ENCODE measurements at regions not wholly inside any gene's neighbourhood (a gene's known extent, or its start where the extent isn't known, plus 50 kb on each side); places are given as distances from the start of the nearest gene placed in this dataset.

- no peak for ATAC-seq (ENCODE audit: insufficient read depth, low read depth)
- no peak for DNase-seq
- TF ChIP-seq, protein P1, sequence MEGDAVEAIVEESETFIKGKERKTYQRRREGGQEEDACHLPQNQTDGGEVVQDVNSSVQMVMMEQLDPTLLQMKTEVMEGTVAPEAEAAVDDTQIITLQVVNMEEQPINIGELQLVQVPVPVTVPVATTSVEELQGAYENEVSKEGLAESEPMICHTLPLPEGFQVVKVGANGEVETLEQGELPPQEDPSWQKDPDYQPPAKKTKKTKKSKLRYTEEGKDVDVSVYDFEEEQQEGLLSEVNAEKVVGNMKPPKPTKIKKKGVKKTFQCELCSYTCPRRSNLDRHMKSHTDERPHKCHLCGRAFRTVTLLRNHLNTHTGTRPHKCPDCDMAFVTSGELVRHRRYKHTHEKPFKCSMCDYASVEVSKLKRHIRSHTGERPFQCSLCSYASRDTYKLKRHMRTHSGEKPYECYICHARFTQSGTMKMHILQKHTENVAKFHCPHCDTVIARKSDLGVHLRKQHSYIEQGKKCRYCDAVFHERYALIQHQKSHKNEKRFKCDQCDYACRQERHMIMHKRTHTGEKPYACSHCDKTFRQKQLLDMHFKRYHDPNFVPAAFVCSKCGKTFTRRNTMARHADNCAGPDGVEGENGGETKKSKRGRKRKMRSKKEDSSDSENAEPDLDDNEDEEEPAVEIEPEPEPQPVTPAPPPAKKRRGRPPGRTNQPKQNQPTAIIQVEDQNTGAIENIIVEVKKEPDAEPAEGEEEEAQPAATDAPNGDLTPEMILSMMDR (IDR thresholded peaks at IDR 0.05; ENCODE audit: borderline replicate concordance, extremely low read depth, low read length, poor library complexity, severe bottlenecking), result no peak
- no peak for TF ChIP-seq EZH2 (IDR thresholded peaks at IDR 0.05; ENCODE audit: borderline replicate concordance, low read depth, low read length, severe bottlenecking)
Measured at GRCh38 chr2:140178234-140178633, 1398.0 kb upstream of the NXPH2 start.

DNA sequence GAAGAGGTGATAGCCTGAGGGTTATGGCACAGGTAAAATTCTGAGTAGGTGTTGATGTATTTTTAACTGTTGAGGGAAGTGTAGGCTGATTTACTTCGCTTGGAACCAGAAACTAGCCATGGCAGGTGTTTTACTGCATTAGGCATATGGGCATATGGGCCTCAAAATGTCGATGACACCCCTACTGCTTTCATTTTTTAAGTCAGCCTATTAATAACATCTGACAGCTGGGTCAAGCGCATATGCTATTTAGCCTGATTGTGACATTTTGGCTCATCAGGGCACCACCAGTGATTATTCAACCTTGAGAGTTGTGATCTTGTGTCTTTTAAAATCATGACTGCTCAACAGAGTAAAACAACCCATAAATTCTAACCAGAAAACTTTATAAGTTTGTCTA, 1396.9 kb upstream of the NXPH2 start:
- Histone ChIP-seq H3K4me2 (ENCODE audit: insufficient read depth, low read length) (no peak overlapping the region), H3K9ac (ENCODE audit: low read depth, low read length) (no peak overlapping the region), H3K27ac (ENCODE audit: low read length) (no peak overlapping the region), H3K4me3 (ENCODE audit: low read depth in 1 of 2, low read length in 2 of 2) (no peak overlapping the region), H3K79me2 (ENCODE audit: insufficient read depth, low read length) (no peaks in the 10 kb centered on the region), H3K4me1 (ENCODE audit: insufficient read depth, low read length) (no peaks in the 10 kb centered on the region), H4K20me1 (ENCODE audit: insufficient read depth, low read length) (no peaks in the 10 kb centered on the region), H3K36me3 (ENCODE audit: insufficient read depth, low read length) (no peaks in the 10 kb centered on the region), H2AFZ (ENCODE audit: low read depth, low read length) (no peak overlapping the region), H3K9me3 (ENCODE audit: insufficient read depth, low read length, severe bottlenecking) (no peaks in the 10 kb centered on the region), H3K27me3 (ENCODE audit: insufficient read depth, low read length, poor library complexity) (no peaks in the 10 kb centered on the region)
- ATAC-seq (ENCODE audit: insufficient read depth, low read depth) (no peak), DNase-seq (no peak)
- TF ChIP-seq EZH2 (IDR thresholded peaks at IDR 0.05; ENCODE audit: borderline replicate concordance, low read depth, low read length, severe bottlenecking), result no peak
- TF ChIP-seq, protein P1 (IDR thresholded peaks at IDR 0.05; ENCODE audit: borderline replicate concordance, extremely low read depth, low read length, poor library complexity, severe bottlenecking), result no peak

More at GRCh38 chr2:140178234-140178633, 1398.0 kb upstream of the NXPH2 start:
- H3K79me2 ChIP-seq (ENCODE audit: insufficient read depth, low read length), result no peaks in the 10 kb centered on the region
- H3K9ac ChIP-seq (ENCODE audit: low read depth, low read length), result no peak overlapping the region
- no peak overlapping the region for H2AFZ ChIP-seq (ENCODE audit: low read depth, low read length)
- no peaks in the 10 kb centered on the region for H3K27me3 ChIP-seq (ENCODE audit: insufficient read depth, low read length, poor library complexity)
- H3K4me1 ChIP-seq (ENCODE audit: insufficient read depth, low read length), result no peaks in the 10 kb centered on the region
- H3K36me3 ChIP-seq (ENCODE audit: insufficient read depth, low read length), result no peaks in the 10 kb centered on the region
- no peak overlapping the region for H3K4me2 ChIP-seq (ENCODE audit: insufficient read depth, low read length)
- no peaks in the 10 kb centered on the region for H3K9me3 ChIP-seq (ENCODE audit: insufficient read depth, low read length, severe bottlenecking)
- no peak overlapping the region for H3K27ac ChIP-seq (ENCODE audit: low read length)
- H3K4me3 ChIP-seq (ENCODE audit: low read depth in 1 of 2, low read length in 2 of 2), result no peak overlapping the region
- no peaks in the 10 kb centered on the region for H4K20me1 ChIP-seq (ENCODE audit: insufficient read depth, low read length)

GRCh38 chr2:140173790-140174189, 1393.6 kb upstream of the NXPH2 start:
- Histone ChIP-seq H3K36me3 (ENCODE audit: insufficient read depth, low read length) (no peaks in the 10 kb centered on the region), H3K4me3 (ENCODE audit: low read depth in 1 of 2, low read length in 2 of 2) (no peak overlapping the region), H3K79me2 (ENCODE audit: insufficient read depth, low read length) (no peaks in the 10 kb centered on the region), H3K4me2 (ENCODE audit: insufficient read depth, low read length) (no peak overlapping the region), H3K9me3 (ENCODE audit: insufficient read depth, low read length, severe bottlenecking) (no peaks in the 10 kb centered on the region), H3K9ac (ENCODE audit: low read depth, low read length) (no peak overlapping the region), H3K27me3 (ENCODE audit: insufficient read depth, low read length, poor library complexity) (no peaks in the 10 kb centered on the region), H4K20me1 (ENCODE audit: insufficient read depth, low read length) (no peaks in the 10 kb centered on the region), H3K4me1 (ENCODE audit: insufficient read depth, low read length) (no peaks in the 10 kb centered on the region), H3K27ac (ENCODE audit: low read length) (no peak overlapping the region), H2AFZ (ENCODE audit: low read depth, low read length) (no peak overlapping the region)
- TF ChIP-seq EZH2 (IDR thresholded peaks at IDR 0.05; ENCODE audit: borderline replicate concordance, low read depth, low read length, severe bottlenecking), result no peak
- TF ChIP-seq, protein P1 (IDR thresholded peaks at IDR 0.05; ENCODE audit: borderline replicate concordance, extremely low read depth, low read length, poor library complexity, severe bottlenecking), result no peak
- no peak for ATAC-seq (ENCODE audit: insufficient read depth, low read depth)
- DNase-seq, result no peak

DNA sequence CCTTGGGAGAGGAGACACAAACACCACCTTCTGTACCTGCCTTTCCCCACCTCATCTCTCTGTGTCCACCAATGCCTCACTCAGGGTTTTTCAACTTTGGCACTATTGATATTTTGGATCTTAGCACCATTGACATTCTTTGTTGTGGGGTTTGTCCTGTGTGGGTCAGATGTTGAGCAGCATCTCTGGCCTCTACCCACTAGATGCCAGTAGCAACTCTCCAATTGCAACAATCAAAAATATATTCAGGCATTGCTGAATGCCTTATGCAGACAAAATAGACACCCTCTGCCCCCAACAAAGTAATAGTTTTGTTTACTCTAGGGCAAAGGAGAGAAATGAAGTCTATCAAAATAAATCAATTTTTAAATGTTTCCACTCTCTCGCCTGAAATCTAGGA, 1384.3 kb upstream of the NXPH2 start:
- no peaks in the 10 kb centered on the region for H3K79me2 ChIP-seq (ENCODE audit: insufficient read depth, low read length)
- H3K27ac ChIP-seq (ENCODE audit: low read length), result no peak overlapping the region
- no peak for ATAC-seq (ENCODE audit: insufficient read depth, low read depth)
- DNase-seq, result no peak
- H3K36me3 ChIP-seq (ENCODE audit: insufficient read depth, low read length), result no peaks in the 10 kb centered on the region
- no peak for TF ChIP-seq EZH2 (IDR thresholded peaks at IDR 0.05; ENCODE audit: borderline replicate concordance, low read depth, low read length, severe bottlenecking)
- TF ChIP-seq, protein P1 (IDR thresholded peaks at IDR 0.05; ENCODE audit: borderline replicate concordance, extremely low read depth, low read length, poor library complexity, severe bottlenecking), result no peak
- H3K4me2 ChIP-seq (ENCODE audit: insufficient read depth, low read length), result no peak overlapping the region
- H3K4me1 ChIP-seq (ENCODE audit: insufficient read depth, low read length), result no peaks in the 10 kb centered on the region
- no peaks in the 10 kb centered on the region for H3K27me3 ChIP-seq (ENCODE audit: insufficient read depth, low read length, poor library complexity)
- H2AFZ ChIP-seq (ENCODE audit: low read depth, low read length), result no peak overlapping the region
- H3K4me3 ChIP-seq (ENCODE audit: low read depth in 1 of 2, low read length in 2 of 2), result no peak overlapping the region
- H3K9ac ChIP-seq (ENCODE audit: low read depth, low read length), result no peak overlapping the region
- H4K20me1 ChIP-seq (ENCODE audit: insufficient read depth, low read length), result no peaks in the 10 kb centered on the region
- H3K9me3 ChIP-seq (ENCODE audit: insufficient read depth, low read length, severe bottlenecking), result peaks cover 2% of the 10 kb centered on the region

Measured in DND-41 (cell line).